ENCODE measurements at regions not wholly inside any gene's neighbourhood (a gene's known extent, or its start where the extent isn't known, plus 50 kb on each side); places are given as distances from the start of the nearest gene placed in this dataset.

DNA sequence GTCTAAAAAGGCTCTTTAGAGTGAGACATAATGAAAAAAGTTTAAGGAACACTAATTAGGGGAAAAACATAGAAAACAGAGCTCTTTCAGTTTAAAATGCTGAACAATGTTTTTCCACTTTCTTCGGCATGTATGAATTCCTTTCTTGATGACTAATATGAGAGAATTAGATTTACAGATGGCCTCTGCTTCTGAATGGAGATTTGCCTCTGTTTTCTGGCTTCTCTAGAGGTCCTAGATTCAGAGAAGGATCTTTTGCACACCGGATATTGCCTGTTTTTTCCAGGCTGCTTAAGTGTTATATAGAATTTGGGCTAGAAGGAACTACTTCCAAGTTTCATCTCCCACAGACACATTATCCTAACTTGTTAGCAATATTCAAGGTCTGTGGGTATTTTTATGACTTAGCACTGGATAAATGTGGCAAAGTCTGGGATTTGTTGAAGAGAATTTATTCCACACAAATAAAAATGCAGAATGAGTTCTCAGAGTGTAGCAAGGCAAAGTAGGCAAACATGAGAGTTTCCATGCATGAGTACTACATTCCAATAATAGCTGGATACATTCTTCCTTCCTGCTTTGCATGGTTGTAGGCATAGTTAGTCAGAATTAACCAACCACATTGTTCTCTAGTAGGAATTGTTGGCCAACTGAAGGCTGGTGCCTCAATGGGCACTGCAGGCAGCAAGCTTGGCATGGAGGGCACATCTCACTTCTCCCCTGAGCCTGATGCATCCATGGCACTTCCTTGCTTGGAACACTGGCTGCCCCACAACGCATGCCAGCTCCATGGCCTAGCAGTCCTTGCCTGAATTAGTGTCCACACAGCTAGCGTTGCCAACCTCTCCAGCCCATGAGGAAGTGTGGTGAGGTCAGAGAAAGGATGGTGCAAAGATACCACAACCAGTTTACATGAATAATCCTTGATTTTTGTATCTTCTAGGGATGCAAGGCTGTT, 224.2 kb downstream of the CLIC5 start:
- no peak for DNase-seq (ENCODE audit: low read depth)

DNA sequence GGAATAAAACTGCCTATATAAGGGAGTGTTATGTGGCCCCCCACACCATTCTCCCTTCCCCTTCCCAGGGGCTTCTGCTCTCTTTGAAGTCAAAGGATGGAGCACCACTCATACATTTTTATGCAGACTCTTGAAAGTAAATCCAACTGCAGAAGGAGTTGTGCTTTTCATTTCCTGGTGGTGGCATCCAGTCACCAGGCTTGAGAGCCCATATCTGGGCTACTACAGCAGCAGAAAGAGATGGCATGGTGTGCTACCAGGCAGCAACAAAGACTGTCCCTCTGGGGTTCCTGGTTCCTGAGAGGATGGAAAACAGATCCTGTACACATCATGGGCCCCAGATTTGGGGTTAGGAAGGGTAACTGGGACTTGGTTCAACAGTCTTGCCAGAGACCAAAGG, 226.4 kb downstream of the CLIC5 start:
- no peak for DNase-seq (ENCODE audit: low read depth)

- no peak for DNase-seq (ENCODE audit: low read depth)
These were observed 228.3 kb downstream of the CLIC5 start for GRCh38 chr6:45787384-45787783.

DNA sequence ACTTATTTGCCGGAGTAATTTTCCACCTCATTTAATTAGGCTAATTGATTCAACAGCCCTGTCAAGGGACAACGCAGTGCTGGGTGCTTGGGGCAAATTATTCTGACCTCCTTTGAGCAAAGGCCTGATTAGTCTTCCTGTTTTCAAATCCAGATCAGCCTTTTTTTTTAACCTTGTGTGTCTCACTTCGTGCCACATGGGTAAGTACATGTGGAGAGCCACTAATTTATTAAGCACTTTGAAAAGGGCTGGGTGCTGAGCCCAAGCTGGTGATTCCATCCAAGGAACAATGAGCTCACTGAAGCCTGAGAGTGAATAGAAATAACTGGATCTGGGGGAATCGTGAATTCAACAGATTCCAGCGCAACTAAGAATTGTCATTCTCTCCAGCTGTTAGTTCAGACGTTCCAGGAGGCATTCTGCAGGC, 229.3 kb downstream of the CLIC5 start:
- DNase-seq (ENCODE audit: low read depth), result no peak

DNA sequence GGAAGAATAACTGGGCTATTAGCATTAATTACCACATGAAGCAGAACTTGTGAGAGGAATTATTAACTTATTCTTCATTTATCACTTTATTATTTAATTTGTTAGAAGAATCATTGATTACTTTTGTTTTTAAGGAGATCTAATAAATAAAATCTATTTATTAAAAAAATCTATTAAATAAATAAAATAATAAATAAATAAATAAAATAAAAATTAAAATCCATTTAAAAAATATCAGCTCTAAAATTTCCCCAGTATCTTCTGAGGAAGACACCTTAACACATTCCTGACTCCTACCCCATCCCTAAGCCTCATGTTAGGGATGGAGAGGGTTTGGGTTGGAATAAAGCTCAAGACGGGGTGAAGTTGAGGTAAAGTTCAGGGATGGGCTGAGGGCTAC, 231.4 kb downstream of the CLIC5 start:
- no peak for DNase-seq (ENCODE audit: low read depth)

DNA sequence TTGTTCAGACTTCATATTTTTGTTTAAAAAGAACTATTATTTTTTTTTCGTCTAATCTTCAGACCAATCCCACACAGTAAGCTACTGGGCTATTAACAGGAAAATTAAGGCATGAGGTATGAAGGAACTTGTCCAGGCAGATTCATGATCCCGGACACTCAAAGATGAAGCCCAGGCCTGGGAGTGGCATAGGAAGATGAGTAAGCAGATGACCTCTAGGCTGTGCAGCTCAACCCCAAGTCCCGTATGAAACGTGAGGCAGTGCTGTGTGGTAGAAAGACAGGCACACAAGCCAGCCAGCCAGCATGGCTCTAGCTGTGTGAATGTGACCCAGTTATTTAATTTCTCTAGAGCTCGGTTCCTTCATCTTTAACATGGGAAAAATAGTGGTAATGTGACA, 231.9 kb downstream of the CLIC5 start:
- DNase-seq (ENCODE audit: low read depth), result no peak

GRCh38 chr6:45781890-45782289, 233.8 kb downstream of the CLIC5 start:
- no peak for DNase-seq (ENCODE audit: low read depth)

DNA sequence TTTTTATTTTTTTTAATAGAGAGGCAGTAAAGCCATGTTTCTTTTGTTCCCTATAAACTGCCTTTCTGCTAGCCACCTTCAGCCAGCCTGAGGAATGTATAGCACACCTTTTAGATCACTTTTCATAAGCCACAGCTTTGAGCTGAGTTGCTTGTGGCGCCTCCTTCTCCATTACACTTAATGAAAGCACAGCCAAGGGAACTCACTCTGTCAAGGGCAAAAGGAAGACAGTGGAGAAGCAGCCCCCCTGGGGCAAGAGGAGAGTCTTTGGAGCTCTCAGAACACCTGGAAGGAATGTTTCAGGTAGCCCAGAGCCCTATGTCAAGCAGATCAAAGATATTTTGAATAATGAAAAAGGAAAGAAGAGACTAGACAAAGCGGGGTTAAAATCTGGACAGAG, 235.1 kb downstream of the CLIC5 start:
- DNase-seq (ENCODE audit: low read depth), result no peak

DNA sequence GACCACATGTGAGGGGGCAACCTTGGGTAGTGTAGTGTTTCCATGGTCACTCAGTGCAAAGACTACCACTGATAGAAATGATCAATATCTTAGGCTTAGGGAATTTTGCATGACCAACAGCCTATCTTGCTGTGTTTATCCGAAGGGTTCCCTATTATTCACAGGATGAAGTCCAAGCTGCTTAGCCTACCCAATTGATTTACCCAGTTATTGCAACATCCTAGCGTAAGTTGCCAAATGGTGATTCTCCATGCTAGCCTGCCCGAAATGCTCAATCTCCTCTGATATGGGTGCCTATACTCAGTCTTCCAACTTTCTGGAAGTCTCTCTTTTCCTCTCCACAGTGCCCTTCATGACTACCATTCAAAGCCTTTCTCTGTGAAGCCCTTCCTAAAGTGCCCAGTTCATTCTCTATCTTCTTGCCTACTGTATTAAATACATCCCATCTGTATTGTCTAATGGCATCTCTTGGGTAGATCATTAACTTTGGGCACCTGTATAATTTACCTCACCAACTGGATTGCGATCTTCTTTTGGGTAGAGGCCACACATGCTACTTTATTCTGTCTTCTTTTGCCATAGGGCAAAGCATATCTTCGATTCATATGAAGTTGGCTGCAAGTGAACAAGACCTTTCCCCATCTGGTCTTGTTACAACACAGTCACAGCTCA, 240.5 kb downstream of the CLIC5 start:
- DNase-seq (ENCODE audit: low read depth), result no peak

DNA sequence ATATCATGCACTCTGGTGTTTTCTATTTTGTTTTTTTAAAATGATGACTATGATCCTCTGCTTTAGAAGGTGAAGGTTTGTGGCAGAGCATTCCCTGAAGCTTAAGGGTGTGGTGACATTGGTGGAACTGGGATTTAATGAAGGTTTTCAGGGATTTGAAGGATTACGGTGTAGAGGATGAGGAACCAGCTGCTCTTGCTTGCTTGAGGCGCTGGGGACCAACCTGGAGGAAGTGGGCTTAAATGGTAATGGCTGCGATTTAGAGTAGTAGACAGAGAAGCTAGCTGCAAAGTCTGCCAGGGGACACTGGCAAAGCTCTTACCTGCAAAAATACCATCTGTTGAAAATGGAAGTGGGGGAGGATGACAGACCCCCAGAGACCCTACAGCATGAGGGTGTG, 241.8 kb downstream of the CLIC5 start:
- DNase-seq (ENCODE audit: low read depth), result no peak

DNA sequence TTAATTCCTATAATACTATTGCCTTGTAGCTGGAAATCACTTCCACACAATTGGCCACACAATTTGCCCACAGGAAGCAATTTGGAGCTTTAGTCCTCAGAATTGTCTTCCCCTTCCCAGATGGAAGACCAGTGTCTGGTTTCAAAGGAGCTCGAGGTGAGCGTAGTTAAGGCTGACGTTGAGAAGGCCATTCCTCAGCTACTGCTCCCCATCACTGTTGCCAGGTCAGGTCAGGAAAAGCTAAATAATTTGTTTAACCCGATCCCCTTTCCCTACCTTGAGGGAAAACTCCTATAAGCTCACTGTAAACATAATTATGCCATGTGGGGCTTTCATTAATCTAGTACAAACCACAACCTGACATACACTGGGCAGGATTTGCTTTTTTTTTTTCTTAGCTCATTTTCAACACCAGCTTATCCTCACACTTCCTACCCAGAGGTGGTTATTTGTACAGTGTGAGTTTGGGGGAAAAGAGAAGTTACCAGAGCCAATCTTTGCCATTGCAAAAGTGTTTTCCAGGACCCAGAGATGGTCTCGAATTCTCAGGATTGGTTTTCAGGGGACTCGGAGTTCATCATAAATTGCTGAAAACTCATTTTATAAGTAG, 242.7 kb downstream of the CLIC5 start:
- DNase-seq (ENCODE audit: low read depth), result no peak

DNA sequence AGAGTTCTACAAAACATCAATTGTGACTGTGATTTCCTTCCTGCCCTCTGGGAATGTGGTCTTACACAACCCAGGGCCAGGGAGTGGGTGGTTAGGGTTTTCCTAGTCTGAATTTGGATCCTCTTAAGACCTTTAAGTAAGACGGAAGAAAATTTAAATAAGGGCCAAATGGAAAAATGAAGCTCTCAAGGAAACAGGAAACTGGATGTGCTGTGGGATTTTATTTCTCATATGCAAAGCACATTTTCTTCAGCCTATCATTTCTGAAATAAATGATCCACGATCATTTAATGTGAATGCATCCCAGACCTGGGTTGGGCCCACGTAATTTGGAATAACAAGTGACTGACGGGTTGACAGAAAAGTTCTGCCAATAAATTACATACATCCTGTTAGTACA, 243.6 kb downstream of the CLIC5 start:
- DNase-seq (ENCODE audit: low read depth), result no peak

DNA sequence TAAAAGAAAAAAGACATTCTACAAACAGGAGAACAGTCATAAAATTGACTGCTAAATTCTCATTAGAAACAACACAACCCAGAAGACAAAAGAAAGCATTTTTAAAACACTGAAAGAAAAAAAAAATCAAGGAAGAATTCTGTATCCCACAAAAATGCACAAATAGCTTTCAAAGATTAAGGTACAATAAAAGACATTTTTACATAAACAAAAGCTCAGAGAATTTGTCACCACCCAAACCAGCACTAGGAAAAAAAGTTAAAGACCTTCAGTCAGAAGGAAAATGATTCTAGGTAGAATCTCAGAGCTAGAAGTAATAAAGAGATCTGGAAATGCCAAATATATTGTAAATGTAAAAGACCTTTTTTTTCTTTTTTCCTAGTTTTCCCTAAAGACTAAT, 252.4 kb downstream of the CLIC5 start:
- DNase-seq (ENCODE audit: low read depth), result no peak

- no peak for DNase-seq (ENCODE audit: low read depth)
These were observed 256.2 kb downstream of the CLIC5 start for GRCh38 chr6:45759472-45759810.

DNA sequence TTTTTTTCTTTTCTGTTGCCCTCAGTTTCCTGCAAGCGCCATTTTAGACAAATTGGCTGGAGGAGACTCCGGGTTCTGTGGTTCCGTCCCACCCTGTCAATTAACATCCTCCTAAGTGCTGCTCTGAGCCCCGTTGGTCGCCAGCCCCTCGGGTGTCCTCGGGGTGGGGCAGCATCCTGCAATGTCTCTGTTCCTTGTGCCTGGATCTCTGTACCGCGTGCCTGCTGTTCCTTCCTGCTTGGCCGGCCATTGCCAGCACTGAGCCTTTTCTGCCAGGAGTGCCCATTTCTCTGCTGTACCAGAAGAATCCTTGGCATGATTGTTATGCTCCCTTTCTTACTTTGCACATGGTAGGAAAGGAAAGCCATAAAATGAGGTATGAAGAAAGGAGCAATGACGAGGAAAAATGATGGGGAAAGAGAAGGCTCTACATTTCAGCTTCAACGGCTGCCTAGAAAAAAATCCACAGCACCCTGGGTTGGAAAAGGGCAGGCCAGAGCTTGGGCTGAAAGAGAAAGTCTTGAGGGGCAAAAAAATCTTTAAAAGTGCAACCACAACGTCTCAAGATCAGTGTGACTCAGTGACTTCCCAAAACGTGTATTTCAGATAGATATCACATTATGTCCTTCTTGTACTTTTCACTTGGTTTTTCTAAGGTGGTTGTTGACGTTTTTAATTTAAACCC, 256.7 kb downstream of the CLIC5 start:
- DNase-seq (ENCODE audit: low read depth), result no peak

GRCh38 chr6:45757443-45758130, 258.1 kb downstream of the CLIC5 start:
- no peak for DNase-seq (ENCODE audit: low read depth)

GRCh38 chr6:45756606-45757005, 259.1 kb downstream of the CLIC5 start:
- DNase-seq (ENCODE audit: low read depth), result no peak

DNA sequence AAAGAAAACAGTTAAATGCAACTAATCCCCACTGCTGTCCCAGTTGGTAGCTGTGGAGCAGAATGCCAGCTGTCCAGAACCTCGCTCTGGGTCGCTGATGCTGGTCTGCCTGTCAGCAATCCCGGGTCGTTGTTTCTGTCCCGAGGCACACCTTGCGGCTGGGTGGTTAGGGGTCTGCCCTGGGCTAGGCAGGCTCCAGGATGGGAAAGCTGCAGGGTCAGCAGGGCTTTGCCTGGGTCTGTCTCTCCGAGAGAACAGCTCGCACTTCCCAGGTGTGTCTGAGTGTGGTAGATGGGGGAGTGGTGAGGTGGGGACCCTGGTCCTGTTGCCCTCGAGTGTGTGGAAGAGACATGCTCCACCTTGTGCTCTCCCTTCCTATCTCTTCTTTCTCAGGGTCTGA, 261.2 kb downstream of the CLIC5 start:
- DNase-seq (ENCODE audit: low read depth), result no peak

DNA sequence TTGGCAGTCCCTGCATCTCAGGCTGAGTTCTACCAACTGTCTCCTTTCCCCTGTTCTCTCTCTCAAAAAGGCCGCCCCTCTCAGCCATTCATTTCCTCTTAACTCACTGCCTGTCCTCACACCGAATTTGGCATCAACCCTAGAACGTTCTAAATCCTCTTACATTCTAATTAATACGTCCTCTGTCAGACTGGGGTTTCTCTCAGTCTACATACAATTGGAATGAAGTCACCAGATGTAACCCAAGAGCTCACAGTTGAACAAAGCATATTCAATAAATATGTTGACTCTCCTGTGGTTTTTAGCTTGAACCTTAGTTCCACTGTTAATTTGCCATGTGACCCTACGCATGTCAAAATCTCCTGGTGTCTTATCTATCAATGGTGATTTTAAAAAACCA, 269.6 kb downstream of the CLIC5 start:
- DNase-seq (ENCODE audit: low read depth), result no peak

- no peak for DNase-seq (ENCODE audit: low read depth)
These were observed 272.5 kb downstream of the CLIC5 start for GRCh38 chr6:45743028-45743615.

- no peak for DNase-seq (ENCODE audit: low read depth)
These were observed 273.1 kb downstream of the CLIC5 start for GRCh38 chr6:45742591-45742990.
